ENCODE measurements at regions not wholly inside any gene's neighbourhood (a gene's known extent, or its start where the extent isn't known, plus 50 kb on each side); places are given as distances from the start of the nearest gene placed in this dataset.
A peak's percentile ranks its signal among the peaks of the same experiment; 100 is the strongest.

DNA sequence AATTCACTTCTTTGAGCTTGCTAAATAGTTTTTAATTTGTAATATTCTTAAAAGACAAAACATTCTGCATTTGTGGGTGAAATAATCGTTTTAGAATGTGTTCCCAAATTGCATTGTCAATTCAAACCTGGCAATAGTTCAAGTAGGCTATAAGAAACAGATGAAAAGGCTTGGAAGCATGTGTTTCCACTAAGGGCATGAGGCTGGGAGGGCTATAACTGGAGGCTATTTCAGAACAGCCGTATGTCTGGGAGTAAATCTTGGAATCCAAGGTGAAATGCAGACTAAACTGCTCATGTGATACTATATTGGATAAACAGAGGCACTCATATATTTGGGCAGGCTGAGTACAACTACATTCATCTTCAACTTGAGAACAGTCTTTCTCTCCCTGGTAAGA, 117.4 kb upstream of the GRPR start:
- peaks cover 3% of the 10 kb centered on the region for H3K27me3 Mint-ChIP-seq (ENCODE audit: insufficient read depth)
- TF ChIP-seq, protein P1, sequence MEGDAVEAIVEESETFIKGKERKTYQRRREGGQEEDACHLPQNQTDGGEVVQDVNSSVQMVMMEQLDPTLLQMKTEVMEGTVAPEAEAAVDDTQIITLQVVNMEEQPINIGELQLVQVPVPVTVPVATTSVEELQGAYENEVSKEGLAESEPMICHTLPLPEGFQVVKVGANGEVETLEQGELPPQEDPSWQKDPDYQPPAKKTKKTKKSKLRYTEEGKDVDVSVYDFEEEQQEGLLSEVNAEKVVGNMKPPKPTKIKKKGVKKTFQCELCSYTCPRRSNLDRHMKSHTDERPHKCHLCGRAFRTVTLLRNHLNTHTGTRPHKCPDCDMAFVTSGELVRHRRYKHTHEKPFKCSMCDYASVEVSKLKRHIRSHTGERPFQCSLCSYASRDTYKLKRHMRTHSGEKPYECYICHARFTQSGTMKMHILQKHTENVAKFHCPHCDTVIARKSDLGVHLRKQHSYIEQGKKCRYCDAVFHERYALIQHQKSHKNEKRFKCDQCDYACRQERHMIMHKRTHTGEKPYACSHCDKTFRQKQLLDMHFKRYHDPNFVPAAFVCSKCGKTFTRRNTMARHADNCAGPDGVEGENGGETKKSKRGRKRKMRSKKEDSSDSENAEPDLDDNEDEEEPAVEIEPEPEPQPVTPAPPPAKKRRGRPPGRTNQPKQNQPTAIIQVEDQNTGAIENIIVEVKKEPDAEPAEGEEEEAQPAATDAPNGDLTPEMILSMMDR (IDR thresholded peaks at IDR 0.05): no peak
- peaks cover 7% of the 10 kb centered on the region for H3K4me1 Mint-ChIP-seq (ENCODE audit: low read depth)
- H3K36me3 Mint-ChIP-seq (ENCODE audit: low read depth): no peaks in the 10 kb centered on the region
- no peak overlapping the region for H3K27ac Mint-ChIP-seq
- no peak for DNase-seq
- no peaks in the 10 kb centered on the region for H3K9me3 Mint-ChIP-seq
- H3K4me3 Mint-ChIP-seq: no peak overlapping the region

GRCh38 chrX:16002185-16002584, 121.2 kb upstream of the GRPR start:
- H3K27me3 Mint-ChIP-seq (ENCODE audit: insufficient read depth): no peaks in the 10 kb centered on the region; the same call in 1 of the 2 replicates
- TF ChIP-seq, protein P1 (IDR thresholded peaks at IDR 0.05): no peak
- H3K36me3 Mint-ChIP-seq (ENCODE audit: low read depth): no peaks in the 10 kb centered on the region
- H3K4me3 Mint-ChIP-seq: no peak overlapping the region
- H3K9me3 Mint-ChIP-seq: no peaks in the 10 kb centered on the region
- no peak for DNase-seq
- H3K4me1 Mint-ChIP-seq (ENCODE audit: low read depth): peaks cover 7% of the 10 kb centered on the region
- no peak overlapping the region for H3K27ac Mint-ChIP-seq

DNA sequence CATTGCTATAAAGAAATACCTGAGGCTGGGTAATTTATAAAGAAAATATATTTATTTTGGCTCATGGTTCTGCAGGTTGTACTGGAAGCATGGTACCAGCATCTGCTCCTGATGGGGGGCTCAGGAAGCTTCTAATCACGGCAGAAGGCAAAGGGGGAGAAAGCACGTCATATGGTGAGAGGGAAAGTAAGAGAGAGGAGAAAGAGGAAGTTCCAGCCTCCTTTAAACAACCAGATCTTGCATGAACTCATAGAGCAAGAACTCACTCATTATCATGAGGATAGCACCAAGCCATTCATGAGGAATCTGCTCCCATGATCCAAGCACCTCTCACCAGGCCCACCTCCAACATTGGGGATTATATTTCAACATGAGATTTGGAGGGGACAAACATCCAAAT, 125.0 kb upstream of the GRPR start:
- Mint-ChIP-seq H3K36me3 (ENCODE audit: low read depth) (no peaks in the 10 kb centered on the region), H3K4me1 (ENCODE audit: low read depth) (peaks cover 7% of the 10 kb centered on the region), H3K4me3 (no peak overlapping the region), H3K9me3 (0 out of 2 replicates have a peak, but pooled peaks cover 4% of the 10 kb centered on the region), H3K27me3 (ENCODE audit: insufficient read depth) (no peaks in the 10 kb centered on the region), H3K27ac (no peak overlapping the region)
- TF ChIP-seq, protein P1 (IDR thresholded peaks at IDR 0.05): no peak
- no peak for DNase-seq

DNA sequence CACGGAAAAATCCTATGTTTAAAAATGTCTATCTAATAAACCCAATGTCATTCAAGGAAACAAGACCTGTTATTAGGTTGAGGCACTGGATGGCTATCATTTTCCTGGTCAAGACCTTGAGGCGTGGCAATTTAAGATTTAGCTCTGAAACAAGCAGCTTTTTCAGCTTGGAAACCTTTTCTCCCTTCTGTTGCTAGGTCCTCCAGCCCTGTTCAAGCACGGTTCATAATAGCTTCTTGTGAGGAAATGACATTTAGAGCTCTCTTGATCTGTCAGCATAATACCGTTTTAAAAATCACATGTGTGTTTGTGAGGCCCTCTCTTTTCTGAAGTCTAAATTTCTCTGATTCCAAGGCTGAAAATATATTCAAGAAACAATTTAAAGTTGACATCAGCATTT, 133.6 kb upstream of the GRPR start:
- DNase-seq: no peak
- peak overlapping the region; percentile 46; the same call in 1 of the 2 replicates for H3K27ac Mint-ChIP-seq
- TF ChIP-seq, protein P1 (IDR thresholded peaks at IDR 0.05): no peak
- peaks cover 22% of the 10 kb centered on the region for H3K4me1 Mint-ChIP-seq (ENCODE audit: low read depth)
- H3K27me3 Mint-ChIP-seq (ENCODE audit: insufficient read depth): peaks cover 4% of the 10 kb centered on the region; the same call in 1 of the 2 replicates
- 0 out of 2 replicates have a peak, but pooled peaks cover under 1% of the 10 kb centered on the region for H3K9me3 Mint-ChIP-seq
- no peak overlapping the region for H3K4me3 Mint-ChIP-seq
- 0 out of 2 replicates have a peak, but pooled peaks cover 3% of the 10 kb centered on the region for H3K36me3 Mint-ChIP-seq (ENCODE audit: low read depth)

- peak overlapping the region; percentile 50; the same call in 1 of the 2 replicates for H3K4me3 Mint-ChIP-seq
- peak overlapping the region; percentile 76 for H3K27ac Mint-ChIP-seq
- H3K27me3 Mint-ChIP-seq (ENCODE audit: insufficient read depth): peaks cover 6% of the 10 kb centered on the region; the same call in 1 of the 2 replicates
- TF ChIP-seq, protein P1 (IDR thresholded peaks at IDR 0.05): no peak
- DNase-seq: peak; percentile 32
- H3K36me3 Mint-ChIP-seq (ENCODE audit: low read depth): 0 out of 2 replicates have a peak, but pooled peaks cover 3% of the 10 kb centered on the region
- H3K9me3 Mint-ChIP-seq: no peaks in the 10 kb centered on the region
- H3K4me1 Mint-ChIP-seq (ENCODE audit: low read depth): peaks cover 22% of the 10 kb centered on the region
Measured at GRCh38 chrX:15988661-15989603, 134.3 kb upstream of the AP1S2 start.
